ENCODE measurements at regions not wholly inside any gene's neighbourhood (a gene's known extent, or its start where the extent isn't known, plus 50 kb on each side); places are given as distances from the start of the nearest gene placed in this dataset.

DNA sequence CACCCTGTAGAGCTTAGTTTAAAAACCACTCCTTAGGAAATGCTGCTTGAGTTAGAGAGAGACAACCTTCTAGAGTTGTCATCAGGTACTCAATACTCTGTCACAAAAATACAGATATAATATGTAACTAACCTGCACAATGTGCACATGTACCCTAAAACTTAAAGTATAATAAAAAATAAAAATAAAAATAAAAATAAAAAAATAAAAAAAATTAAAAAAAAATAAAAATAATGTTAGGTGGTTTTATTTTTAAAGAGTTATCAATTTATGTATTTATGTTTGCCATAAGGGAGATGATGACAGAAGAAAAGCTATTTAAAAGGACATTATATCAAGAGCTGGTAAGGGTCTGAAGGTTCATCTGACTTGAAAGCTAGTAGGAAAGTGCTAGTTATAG, 397.9 kb downstream of the TMA16 start:
- no peak for DNase-seq

DNA sequence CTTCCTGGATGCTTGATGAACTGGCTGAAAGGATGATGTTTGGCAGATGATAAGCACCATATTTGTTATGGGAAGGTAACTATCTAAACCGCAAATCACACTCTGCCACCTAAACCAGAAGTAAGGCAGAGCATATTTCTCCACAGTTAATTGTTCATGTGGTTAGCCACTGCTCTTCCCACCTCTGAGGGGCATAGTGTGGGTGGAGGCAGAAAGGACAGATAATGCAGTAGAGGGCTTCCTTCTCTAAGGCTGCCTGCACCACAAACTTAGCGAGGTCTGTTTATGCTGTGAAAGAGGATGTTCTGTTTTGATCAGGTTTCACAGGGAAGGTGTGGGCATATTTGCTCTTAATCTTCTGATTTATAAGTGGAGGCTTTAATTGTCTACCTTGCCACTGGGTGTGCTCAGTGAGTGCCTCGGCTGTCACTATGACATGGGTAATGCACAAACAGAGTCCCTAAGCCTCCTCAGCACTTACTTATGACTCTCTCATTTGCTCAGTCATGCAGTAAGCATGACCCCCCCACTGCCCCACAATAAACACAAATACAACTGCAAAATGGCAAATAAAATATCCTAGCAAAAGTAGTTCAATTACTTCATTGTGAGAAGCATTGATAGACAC, 401.0 kb downstream of the TMA16 start:
- no peak for DNase-seq

DNA sequence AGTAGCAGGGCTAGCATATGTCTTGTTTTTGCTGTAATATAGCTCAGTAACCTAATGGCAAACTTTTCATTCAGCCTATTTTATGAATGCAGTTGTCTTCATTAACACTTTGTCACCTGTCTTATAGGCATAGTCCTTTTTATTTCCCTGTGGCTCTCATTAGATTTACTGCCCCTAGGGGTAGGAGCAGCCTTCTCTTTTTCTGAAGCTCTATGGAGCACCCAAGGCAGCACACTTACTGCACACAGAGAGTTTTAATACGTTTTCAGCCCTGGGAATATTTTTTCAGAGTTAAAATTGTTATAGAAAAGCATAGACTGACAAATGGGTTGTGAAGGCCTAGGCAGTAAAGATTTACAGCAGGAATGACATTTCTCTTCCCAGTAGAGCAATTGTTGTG, 406.8 kb downstream of the TMA16 start:
- DNase-seq: no peak

DNA sequence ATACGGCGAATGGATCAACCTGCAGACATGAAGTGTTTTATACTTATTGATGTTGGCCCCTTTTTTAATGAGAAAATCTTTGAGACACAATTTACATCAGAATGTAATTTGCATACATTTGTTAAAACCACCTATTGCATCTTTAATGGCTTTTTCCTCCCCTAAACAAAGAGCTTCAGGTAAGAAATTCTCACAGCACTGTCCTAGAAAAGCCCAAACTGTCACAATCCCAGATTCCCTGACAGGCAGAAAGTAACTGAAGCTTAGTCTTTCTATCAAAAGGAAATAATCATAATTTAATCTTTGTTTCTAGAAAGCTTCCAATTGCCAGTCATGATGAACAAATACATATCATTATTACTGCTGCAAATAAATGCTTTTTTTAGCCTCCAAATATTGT, 407.9 kb downstream of the TMA16 start:
- DNase-seq: no peak

DNA sequence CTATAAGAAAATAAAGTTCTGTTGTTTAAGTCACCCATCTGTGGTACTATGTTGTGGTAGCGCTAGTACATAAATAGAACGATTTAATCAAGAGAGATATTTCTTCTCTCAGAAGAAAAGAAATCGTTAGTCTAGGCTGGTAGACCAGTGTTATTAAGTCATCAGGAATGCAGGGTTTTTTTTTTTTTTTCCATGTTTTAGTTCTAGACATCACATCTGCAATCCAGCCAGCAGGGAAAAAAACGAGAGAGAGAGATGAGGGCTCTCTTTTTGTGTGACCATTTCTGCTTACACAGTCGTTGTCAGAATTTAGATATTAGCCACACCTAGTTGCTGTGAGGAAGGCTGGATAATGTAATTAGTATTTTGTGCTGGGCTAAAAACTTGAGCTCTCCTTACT, 417.4 kb downstream of the TMA16 start:
- DNase-seq: no peak

DNA sequence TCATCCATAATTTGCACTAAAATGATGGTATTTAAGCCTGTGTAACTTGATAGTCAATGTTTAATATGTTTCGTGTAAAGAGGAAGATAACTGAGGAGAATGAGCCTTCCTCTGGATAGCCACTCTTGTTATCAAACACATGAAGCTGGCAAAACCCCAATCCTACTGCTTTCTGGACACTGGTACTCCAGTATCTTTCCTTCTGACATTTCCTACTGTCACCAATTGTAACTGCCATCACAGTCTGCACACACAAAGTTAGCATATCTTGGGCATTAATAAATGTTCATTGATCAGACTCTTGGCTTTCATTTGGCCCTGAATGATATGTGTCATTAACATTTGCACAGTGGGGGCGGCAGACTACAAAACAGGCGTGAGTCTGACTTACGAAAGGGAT, 419.1 kb downstream of the TMA16 start:
- no peak for DNase-seq

DNA sequence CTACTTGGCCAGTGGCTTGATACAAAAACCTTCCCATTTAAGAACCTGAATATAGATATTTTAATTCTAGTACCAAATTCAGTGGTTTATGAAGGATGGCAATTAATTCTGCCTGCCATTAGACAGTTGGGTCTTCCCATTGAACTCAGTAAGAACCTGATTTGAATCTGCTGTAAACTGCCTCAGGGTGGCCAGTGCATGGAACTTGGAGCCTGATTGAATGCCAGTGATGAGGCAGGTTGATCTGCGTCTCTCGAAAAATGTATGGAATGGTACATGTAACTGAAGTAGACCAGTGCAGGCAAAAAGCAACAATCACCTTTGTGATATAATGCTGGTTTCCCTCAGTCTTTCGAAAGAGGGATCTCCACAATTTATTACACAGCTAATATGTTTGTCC, 421.4 kb downstream of the TMA16 start:
- no peak for DNase-seq

DNA sequence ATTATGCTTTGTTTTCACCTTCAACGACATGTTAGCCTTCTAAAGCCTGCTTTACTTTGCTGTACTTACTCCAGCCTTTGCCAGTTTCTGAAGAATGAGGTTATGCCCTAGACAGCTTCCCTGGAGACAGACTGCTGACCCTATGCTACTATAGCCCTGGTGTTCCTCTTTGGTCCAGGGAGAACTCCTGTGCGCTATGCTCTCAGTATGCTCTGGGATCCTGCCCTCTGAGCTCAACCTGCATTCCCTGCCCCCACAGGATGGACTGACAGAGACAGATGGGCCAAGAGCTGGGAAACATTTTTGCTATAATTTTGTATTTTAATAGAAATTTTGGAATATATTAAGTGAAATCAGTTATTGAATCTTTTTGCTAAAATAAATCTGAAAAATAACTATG, 425.9 kb downstream of the TMA16 start:
- DNase-seq: no peak

DNA sequence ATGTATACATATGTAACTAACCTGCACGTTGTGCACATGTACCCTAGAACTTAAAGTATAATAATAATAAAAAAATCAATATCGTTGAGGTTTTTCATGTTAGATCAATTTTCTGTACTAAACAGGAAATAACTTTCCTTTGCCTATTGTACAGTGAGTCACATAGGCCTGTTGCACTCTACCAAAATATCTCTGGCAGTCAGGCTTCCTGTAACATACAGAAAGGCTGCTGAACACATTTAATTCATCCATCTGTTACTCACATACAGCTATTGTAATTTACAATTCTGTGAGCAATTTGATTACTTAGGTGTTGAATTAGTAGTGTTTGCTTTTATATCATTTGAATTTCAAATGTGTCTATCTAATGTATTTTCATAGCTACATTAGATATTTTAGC, 427.8 kb downstream of the TMA16 start:
- no peak for DNase-seq

DNA sequence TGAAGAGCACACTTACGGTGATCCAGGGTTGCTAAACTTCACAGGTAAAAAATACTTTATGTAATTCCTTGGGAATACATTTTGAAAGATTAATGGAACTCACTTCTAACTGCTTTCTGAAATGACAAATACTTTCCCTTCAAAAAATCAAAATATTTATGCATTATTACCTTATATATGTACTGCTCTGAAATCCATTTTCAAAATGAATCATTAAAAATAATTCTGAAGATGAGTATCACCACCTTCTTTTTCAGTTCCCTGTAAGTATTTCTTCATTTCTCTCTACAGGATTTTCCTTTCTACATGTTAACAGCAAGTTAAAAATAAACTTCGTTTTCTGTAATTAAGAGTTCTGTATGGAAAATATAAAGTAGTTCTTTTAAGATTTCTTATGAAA, 428.6 kb downstream of the TMA16 start:
- no peak for DNase-seq

DNA sequence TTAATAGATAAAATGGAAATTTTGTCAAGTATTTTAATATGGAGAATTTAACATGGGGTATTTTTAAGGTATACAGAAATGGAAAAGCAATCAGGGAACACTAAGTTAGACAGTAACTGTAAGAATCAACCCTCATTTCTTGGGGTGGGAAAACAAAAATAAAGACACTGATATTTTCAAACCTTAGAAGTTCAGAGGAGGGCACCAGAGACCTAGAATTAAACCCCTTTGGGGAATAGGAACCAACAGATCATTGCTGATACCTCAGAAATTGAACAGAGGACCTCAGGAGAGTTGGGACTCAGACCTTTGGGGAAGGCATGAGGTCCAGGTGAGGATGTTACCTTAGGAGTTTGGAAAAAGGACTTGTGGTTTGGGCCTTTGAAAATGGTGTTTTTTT, 435.6 kb downstream of the TMA16 start:
- no peak for DNase-seq

DNA sequence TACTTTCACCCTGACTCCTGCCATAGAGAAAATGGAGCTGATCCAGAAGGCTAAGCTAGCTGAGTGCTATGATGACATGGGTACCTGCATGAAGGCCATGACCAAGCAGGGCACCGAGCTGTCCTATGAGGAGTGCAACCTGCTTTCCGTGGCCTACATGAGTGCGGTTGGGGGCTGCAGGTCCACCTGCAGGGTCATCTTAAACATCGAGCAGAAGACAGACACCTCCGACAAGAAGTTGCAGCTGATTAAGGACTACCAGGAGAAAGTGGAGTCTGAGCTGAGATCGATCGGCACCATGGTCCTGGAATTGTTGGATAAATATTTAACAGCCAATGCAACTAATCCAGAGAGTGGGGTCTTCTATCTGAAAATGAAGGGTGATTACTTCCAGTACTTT, 438.0 kb downstream of the TMA16 start:
- no peak for DNase-seq

DNA sequence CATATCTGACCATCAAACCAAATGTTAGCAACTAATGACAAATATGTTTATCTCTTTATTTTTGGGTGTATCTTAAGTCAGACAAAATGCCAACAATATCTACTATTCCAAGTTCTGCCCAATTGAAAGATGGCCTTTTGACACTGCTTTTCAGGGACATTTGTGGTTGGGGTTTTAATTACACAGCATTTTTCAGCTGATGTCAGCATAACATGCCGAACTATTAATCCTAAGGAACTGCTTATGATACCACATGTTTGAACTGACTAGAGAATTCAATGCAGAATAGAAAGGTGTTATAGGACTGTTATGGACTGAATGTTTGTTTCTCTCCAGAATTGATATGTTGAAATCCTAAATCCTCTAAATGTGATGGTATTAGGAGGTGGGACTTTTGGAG, 445.1 kb downstream of the TMA16 start:
- no peak for DNase-seq

DNA sequence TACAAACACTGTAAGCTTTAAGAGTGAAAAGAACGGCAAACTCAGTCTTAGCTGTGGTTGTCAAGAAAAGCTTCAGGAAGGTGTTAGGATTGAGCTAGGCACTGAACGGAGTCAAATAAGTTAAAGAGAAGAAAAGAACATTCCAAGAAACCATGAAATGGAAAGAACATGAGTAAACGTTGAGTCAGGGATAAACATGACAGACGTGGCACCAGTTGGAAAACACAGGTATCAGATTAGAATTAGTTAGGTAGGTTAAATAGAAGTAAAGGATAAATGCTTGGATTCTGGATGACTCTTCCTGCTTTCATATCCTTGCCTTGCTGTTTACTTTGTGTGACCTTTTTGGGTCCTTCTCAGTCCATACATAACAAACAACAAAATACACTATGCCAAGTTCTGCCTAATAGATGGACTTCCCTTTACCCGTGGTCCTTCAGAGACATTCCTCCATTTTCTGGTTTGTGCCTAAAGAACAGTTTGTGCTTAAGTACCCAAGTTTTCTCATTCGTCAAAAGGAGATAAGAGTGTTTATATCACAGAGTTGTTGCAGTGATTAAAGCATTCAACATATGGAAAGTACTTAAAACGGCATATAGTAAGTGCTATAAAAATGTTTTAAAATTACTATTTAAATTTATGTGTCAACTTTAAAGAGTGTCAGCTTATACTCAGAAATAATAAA, 446.9 kb downstream of the TMA16 start:
- DNase-seq: no peak

DNA sequence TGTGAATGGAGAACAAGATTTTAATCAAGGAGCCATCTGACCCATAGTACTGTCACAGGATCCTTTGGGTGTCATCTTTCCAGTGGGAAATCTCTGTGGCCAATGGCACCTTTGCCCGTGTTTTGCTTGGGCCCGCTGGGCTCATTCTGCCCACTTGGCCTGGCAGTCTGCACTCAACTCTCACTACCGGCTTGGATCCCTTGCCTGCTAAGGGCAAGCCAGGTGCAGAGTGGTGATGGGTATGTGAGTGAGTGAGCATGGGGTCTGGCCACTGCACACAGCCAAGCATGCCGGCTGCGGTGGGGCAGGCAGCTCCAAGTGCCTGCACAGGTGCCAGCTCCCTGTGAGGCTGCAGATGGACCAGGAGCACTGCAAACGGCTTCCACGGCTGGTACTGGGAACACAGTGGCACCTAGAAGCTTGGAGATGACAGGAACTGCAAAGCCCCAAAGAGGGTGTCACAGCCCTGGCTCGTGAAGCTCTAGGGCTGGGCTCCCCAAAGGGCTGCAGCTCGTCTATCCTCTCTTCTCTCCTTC, 454.5 kb downstream of the TMA16 start:
- DNase-seq: no peak

DNA sequence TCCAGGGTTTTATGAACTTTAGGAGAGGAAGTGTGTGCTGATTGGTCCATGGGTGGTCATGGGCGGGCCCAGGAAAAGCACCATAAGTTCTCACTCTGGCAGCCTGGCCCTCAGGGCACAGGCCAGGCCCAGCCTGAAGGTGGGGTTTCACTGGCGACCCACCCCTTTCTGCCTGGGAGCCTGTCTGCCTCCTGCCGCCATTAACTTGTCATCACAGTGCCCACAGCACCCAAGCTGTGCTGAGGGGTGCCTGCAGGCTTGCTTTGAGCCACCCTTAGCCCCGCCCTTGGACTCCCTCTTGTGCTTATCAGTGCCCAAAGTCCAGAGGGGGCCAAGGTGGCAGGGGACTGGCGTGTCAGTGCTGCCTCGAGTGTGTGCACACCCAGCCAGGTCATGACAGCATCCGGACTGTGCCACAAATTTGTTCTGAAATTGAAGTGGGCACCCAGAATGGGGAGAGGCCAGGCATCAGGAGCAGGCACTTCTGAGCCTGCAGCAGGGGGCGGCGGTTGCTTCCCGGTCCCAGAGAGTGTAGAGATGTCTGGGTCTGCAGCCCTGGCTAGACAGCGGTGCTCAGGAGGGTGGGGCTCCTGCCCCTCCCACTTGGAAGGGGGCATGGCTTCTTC, 455.6 kb downstream of the TMA16 start:
- no peak for DNase-seq

DNA sequence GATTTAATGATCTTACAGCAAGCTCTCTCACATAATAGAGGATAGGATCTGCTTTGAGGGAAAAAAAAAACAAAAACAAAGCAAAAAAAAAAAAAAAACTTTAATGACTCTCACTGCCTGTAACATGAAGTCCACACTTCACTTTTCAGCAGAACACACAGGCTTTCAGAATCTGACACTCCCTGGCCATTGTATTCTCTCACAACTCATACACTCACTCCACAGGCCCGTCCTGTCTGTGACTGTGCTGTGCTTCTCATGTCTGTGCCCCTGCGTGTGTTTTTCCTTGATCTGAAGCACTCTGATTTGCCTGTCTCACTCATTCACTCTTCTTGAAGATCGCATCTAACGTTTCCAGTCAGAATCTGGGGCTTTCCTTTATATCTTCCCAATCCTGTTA, 460.8 kb downstream of the TMA16 start:
- no peak for DNase-seq

DNA sequence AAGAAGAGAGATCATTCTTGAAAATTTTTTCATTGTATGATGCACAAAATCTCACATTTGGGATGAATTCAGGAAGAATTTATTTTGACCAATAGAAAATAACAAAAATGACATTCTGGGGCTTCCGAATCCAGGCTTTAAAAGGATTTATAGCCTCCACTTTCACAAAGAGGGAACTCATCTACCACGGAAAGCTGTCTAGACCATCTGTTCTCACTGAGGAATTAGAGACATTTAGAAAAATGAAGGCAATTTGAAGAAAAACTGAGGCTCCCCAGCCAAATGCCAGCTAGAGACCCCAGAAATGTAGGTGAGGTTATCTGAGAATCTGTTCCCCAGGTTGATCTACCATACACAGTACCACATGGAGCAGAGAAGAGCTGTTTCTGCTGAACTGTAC, 464.3 kb downstream of the TMA16 start:
- DNase-seq: no peak

DNA sequence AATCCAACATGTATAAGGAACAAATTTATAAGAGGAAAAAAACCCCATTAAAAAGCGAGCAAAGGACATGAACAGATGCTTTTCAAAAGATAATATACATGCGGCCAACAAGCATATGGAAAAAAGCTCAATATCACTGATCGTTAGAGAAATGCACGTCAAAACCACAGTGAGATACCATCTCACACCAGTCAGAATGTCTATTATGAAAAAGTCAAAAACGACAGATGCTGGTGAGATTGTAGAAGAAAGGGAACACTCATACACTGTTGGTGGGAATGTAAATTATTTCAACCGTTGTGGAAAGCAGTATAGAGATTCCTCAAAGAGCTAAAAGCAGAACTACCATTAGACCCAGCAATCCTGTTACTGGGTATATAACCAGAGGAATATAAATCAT, 465.4 kb downstream of the TMA16 start:
- DNase-seq: no peak

DNA sequence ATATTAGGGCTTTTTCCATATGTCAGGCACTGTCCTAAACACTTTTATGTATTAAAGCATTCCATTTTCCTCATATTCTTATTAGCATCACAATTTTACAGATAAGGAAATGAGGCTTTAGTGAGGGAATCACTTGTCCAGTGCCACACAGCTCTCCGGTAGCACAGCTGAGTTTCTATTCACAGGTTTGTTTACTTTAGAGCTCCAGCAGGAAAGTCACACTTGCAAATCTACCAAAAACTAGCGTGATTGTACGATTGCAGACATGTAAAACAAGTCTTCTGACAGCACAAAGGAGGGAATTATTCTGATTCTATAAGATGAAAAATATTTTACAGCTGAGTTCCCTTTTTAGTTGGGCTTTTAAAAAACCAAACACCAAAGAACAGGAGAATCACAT, 472.1 kb downstream of the TMA16 start:
- DNase-seq: no peak

DNA sequence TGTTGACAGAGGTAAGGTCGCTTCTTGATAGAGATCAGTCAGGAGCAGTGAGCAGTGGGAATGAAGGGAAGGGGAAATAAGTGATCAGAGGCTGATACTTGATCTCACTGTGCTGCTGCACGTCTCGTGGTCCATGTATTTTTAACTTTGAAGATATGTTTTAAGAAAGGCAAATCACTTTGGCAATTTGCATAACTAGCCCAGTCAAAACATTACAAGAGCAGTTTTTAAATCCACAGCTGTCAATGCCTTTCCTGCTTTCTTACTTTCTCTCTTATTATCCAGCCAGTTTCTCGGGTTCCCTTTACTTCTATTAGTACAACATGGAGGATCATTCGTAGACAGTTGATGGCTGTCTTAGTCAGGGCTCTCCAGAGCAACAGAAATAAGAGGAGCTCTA, 472.8 kb downstream of the TMA16 start:
- DNase-seq: no peak

DNA sequence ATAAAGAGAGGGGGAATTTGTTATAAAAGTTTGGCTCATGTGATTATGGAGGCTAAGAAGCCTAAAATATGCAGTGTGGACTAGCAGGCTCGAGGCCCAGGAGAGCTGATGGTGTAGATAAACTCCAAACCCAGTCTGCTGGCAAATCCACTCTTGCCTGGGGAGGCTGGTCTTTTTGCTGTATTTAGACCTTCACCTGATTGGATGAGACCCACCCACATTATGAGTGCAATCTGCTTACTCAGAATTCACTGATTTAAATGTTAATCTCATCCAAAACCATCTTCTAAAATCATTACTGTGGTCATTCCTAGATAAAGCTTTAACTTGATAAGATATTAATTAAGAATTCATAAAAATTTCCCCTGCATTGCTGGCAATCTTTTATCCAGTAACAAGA, 473.2 kb downstream of the TMA16 start:
- no peak for DNase-seq

DNA sequence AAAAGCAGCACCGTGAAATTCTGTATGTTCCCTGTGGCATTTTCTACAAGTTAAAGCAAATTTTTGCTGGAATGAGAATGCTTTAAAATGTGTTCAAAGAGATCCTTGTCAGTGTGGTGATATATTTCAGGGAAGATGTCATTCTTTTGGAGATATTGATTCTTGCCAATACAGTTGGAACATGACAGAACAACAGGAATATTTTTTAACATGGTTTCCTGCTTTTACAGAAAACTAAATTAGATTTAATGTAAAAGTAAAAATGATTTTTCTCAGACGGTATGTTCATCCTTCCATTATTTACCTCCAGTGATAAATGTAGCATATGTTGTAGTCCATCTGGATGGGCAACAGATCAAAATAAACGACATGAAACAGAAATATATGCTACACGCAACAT, 474.8 kb downstream of the TMA16 start:
- DNase-seq: no peak

DNA sequence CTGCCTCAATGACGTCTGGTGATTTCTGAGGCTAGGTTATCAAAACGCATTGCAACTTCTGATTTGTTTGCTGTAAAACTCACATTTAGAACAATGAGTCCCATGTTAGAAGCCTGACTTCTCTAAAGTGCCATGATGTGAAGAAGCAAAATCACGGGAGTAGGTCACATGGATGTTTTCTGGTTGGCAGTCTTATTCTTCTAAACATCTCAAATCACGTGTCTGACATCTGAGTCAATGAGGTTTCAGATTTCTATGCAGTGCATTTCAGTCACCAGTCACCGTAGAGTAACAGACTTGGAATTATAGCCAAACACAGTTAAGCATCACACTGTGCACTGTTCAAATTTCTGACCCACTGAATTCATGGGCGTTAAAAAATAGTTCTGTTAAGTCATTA, 482.1 kb downstream of the TMA16 start:
- no peak for DNase-seq

DNA sequence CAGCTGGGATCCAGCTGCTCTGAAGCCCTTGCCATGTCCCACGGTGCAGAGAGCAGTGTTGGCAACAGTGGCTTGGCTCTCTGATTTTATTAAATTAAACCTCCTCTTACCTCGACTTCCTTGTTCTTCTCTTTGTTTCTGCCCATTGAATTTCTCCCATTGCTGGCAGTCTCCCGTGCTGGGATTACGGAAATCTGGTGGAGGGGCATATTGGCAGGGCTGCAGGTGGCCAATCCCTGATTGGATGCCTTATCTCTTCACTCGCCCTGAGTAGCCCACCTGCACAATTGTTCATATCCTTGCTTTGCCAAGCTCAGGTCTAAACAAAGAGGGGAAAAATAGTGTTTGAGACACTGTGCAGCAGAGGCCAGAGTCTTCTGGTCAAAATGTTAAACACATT, 493.9 kb downstream of the TMA16 start:
- no peak for DNase-seq

All from left hindlimb (tissue), 1 donor.